GM18520 (cell line): ENCODE measurements at regions not wholly inside any gene's neighbourhood (a gene's known extent, or its start where the extent isn't known, plus 50 kb on each side); places are given as distances from the start of the nearest gene placed in this dataset.

Experiments used
- ATAC-seq: cut with Tn5 transposase; IDR thresholded peaks from one replicate; pipeline ENCODE4 v1.9.1; 2021; ENCODE audit not compliant: unreplicated experiment

- no peak for ATAC-seq
These were observed 57.9 kb upstream of the CTNND2 start for GRCh38 chr5:11962122-11962521.

- no peak for ATAC-seq
These were observed 54.1 kb upstream of the CTNND2 start for GRCh38 chr5:11958321-11958720.

- ATAC-seq = no peak
These were observed 51.1 kb upstream of the CTNND2 start for GRCh38 chr5:11955331-11955730.
